Keratinocyte (primary cell): ENCODE measurements at regions not wholly inside any gene's neighbourhood (a gene's known extent, or its start where the extent isn't known, plus 50 kb on each side); places are given as distances from the start of the nearest gene placed in this dataset.

Experiments
- DNase-seq: peaks from one replicate; pipeline ENCODE4 v3.0.0-alpha.2; 2011; ENCODE audit warnings: low read depth, missing footprints, low spot score
- FAIRE-seq: peaks from 2 replicates; lab custom pipeline; 2011; peaks lifted over from hg19 to GRCh38; lab: Jason Lieb, UNC
- H2AFZ ChIP-seq: 2 replicates; pipeline ENCODE4 v1.6.0; 2012; ENCODE audit warnings: low read length, control low read depth, inconsistent platforms; ENCODE audit not compliant: control insufficient read depth
- H3K27ac ChIP-seq: 2 replicates; pipeline ENCODE4 v1.5.1; 2011; ENCODE audit warnings: low read length; ENCODE audit not compliant: control insufficient read depth, insufficient read depth
- H3K27me3 ChIP-seq: 3 replicates; pipeline ENCODE4 v1.6.0; 2011; ENCODE audit warnings: low read length; ENCODE audit not compliant: control insufficient read depth, insufficient read depth; ENCODE audit errors: extremely low read depth
- H3K36me3 ChIP-seq, 2 experiments: 2 replicates in 1 of 2; 3 replicates in 1 of 2; pipeline ENCODE4 v1.5.1; 2011; ENCODE audit warnings: low read length in 2 of 2, mild to moderate bottlenecking in 1 of 2; ENCODE audit not compliant: control insufficient read depth in 2 of 2, insufficient read depth in 2 of 2; ENCODE audit errors: extremely low read depth in 1 of 2
- H3K4me1 ChIP-seq: 3 replicates; pipeline ENCODE4 v1.5.1; 2011; ENCODE audit warnings: low read length; ENCODE audit not compliant: control insufficient read depth, insufficient read depth; ENCODE audit errors: extremely low read depth
- H3K4me2 ChIP-seq: 3 replicates; pipeline ENCODE4 v1.6.0; 2011; ENCODE audit warnings: low read depth, low read length; ENCODE audit not compliant: control insufficient read depth, insufficient read depth; ENCODE audit errors: extremely low read depth
- H3K4me3 ChIP-seq, 3 experiments: fragments of 200-600 bp in 1 of 3; sonication (generic) in 1 of 3; 2 replicates in 2 of 3; 3 replicates in 1 of 3; pipeline ENCODE4 v1.5.1; 2011 to 2016; ENCODE audit warnings: low read length in 3 of 3, mild to moderate bottlenecking in 3 of 3, control low read depth in 2 of 3, inconsistent platforms in 1 of 3, low read depth in 1 of 3, mixed read lengths in 1 of 3, mixed run types in 1 of 3, moderate library complexity in 1 of 3; ENCODE audit not compliant: control insufficient read depth in 2 of 3, insufficient read depth in 2 of 3; ENCODE audit errors: extremely low read depth in 1 of 3
- H3K79me2 ChIP-seq: 2 replicates; pipeline ENCODE4 v1.6.0; 2012; ENCODE audit warnings: low read length; ENCODE audit not compliant: control insufficient read depth, insufficient read depth
- H3K9ac ChIP-seq: 3 replicates; pipeline ENCODE4 v1.6.0; 2011; ENCODE audit warnings: low read length; ENCODE audit not compliant: control insufficient read depth, insufficient read depth; ENCODE audit errors: extremely low read depth
- H3K9me1 ChIP-seq: 3 replicates; pipeline ENCODE4 v1.6.0; 2011; ENCODE audit warnings: low read length; ENCODE audit not compliant: control insufficient read depth, insufficient read depth; ENCODE audit errors: extremely low read depth
- H3K9me3 ChIP-seq: 2 replicates; pipeline ENCODE4 v1.5.1; 2012; ENCODE audit warnings: low read depth, low read length; ENCODE audit not compliant: control insufficient read depth
- H4K20me1 ChIP-seq: 3 replicates; pipeline ENCODE4 v1.6.0; 2011; ENCODE audit warnings: low read length; ENCODE audit not compliant: control insufficient read depth, insufficient read depth; ENCODE audit errors: extremely low read depth
- EZH2 ChIP-seq: IDR thresholded peaks from one replicate; pipeline ENCODE4 v1.6.1; 2012; ENCODE audit warnings: inconsistent platforms, mild to moderate bottlenecking, low read length, moderate library complexity
- dilution Hi-C: fragments of 300-500 bp; cut with MboI; formaldehyde crosslinking; loops from one replicate; pipeline ENCODE4 v1.7.0; 2020; ENCODE audit warnings: low sequenced_read_pairs; ENCODE audit not compliant: extremely low pct_ligation_motif_present
- TF ChIP-seq, protein P1 (sequence below), 3 experiments: IDR thresholded peaks in 1 of 3; conservative IDR thresholded peaks in 1 of 3; optimal IDR thresholded peaks in 1 of 3; 2 replicates in 2 of 3; 3 replicates in 1 of 3; pipeline versions ENCODE3 to v1.5.1; 2011; ENCODE audit warnings: low read length in 3 of 3, mild to moderate bottlenecking in 3 of 3, moderate library complexity in 2 of 3, control low read depth in 1 of 3, inconsistent platforms in 1 of 3; ENCODE audit not compliant: insufficient read depth in 2 of 3; ENCODE audit errors: extremely low read depth in 1 of 3

GRCh38 chr18:75652528-75652927 is 225.0 kb upstream of the SMIM21 start:
- no peaks in the 10 kb centered on the region for H3K79me2 ChIP-seq
- no peaks in the 10 kb centered on the region for H4K20me1 ChIP-seq
- H3K9me3 ChIP-seq: no peaks in the 10 kb centered on the region
- no peak for DNase-seq
- H3K27me3 ChIP-seq: no peaks in the 10 kb centered on the region
- H3K9me1 ChIP-seq: no peaks in the 10 kb centered on the region
- H3K36me3 ChIP-seq: no peaks in the 10 kb centered on the region
- H3K9ac ChIP-seq: no peak overlapping the region
- H3K4me2 ChIP-seq: no peak overlapping the region
- H3K27ac ChIP-seq: no peak overlapping the region
- dilution Hi-C loops: no loop called here
- no peak for TF ChIP-seq EZH2
- TF ChIP-seq, protein P1, sequence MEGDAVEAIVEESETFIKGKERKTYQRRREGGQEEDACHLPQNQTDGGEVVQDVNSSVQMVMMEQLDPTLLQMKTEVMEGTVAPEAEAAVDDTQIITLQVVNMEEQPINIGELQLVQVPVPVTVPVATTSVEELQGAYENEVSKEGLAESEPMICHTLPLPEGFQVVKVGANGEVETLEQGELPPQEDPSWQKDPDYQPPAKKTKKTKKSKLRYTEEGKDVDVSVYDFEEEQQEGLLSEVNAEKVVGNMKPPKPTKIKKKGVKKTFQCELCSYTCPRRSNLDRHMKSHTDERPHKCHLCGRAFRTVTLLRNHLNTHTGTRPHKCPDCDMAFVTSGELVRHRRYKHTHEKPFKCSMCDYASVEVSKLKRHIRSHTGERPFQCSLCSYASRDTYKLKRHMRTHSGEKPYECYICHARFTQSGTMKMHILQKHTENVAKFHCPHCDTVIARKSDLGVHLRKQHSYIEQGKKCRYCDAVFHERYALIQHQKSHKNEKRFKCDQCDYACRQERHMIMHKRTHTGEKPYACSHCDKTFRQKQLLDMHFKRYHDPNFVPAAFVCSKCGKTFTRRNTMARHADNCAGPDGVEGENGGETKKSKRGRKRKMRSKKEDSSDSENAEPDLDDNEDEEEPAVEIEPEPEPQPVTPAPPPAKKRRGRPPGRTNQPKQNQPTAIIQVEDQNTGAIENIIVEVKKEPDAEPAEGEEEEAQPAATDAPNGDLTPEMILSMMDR (optimal IDR thresholded peaks at IDR 0.05 in 1 of 3, IDR thresholded peaks at IDR 0.05 in 1 of 3, conservative IDR thresholded peaks at IDR 0.05 in 1 of 3; ENCODE audit: extremely low read depth in 1 of 3, insufficient read depth in 2 of 3, low read length in 3 of 3): no peak
- no peak overlapping the region for H2AFZ ChIP-seq
- no peak overlapping the region for H3K4me3 ChIP-seq
- no peak for FAIRE-seq
- H3K4me1 ChIP-seq: no peaks in the 10 kb centered on the region

GRCh38 chr18:75644871-75645270 is 217.4 kb upstream of the SMIM21 start:
- H3K9me3 ChIP-seq: peaks cover 9% of the 10 kb centered on the region
- H3K27ac ChIP-seq: no peak overlapping the region
- H3K4me1 ChIP-seq: no peaks in the 10 kb centered on the region
- no peak overlapping the region for H2AFZ ChIP-seq
- no peaks in the 10 kb centered on the region for H4K20me1 ChIP-seq
- no peaks in the 10 kb centered on the region for H3K9me1 ChIP-seq
- H3K36me3 ChIP-seq: no peaks in the 10 kb centered on the region
- no peak overlapping the region for H3K4me3 ChIP-seq
- H3K9ac ChIP-seq: no peak overlapping the region
- dilution Hi-C loops: no loop called here
- DNase-seq: no peak
- no peaks in the 10 kb centered on the region for H3K27me3 ChIP-seq
- no peak for FAIRE-seq
- no peaks in the 10 kb centered on the region for H3K79me2 ChIP-seq
- no peak overlapping the region for H3K4me2 ChIP-seq
- TF ChIP-seq, protein P1 (optimal IDR thresholded peaks at IDR 0.05 in 1 of 3, IDR thresholded peaks at IDR 0.05 in 1 of 3, conservative IDR thresholded peaks at IDR 0.05 in 1 of 3; ENCODE audit: extremely low read depth in 1 of 3, insufficient read depth in 2 of 3, low read length in 3 of 3): no peak
- no peak for TF ChIP-seq EZH2
